Esophagus squamous epithelium (tissue), 4 donors: ENCODE measurements at regions not wholly inside any gene's neighbourhood (a gene's known extent, or its start where the extent isn't known, plus 50 kb on each side); places are given as distances from the start of the nearest gene placed in this dataset.

Experiments used
- POLR2A ChIP-seq, 4 donors: fragments of 450-650 bp; IDR thresholded peaks; one replicate each; pipeline ENCODE4 v1.6.1; 2017; ENCODE audit warnings: antibody characterized with exemption in 4 of 4, mild to moderate bottlenecking in 4 of 4, moderate library complexity in 3 of 4
- TF ChIP-seq, protein P1 (sequence below), 6 experiments: fragments of 450-650 bp in 4 of 6; fragments of 200-600 bp in 2 of 6; sonication (generic) in 2 of 6; IDR thresholded peaks; one replicate each; pipeline ENCODE4 v1.5.1; 2016 to 2019; ENCODE audit warnings: antibody characterized with exemption in 6 of 6, mild to moderate bottlenecking in 4 of 6, moderate library complexity in 4 of 6

DNA sequence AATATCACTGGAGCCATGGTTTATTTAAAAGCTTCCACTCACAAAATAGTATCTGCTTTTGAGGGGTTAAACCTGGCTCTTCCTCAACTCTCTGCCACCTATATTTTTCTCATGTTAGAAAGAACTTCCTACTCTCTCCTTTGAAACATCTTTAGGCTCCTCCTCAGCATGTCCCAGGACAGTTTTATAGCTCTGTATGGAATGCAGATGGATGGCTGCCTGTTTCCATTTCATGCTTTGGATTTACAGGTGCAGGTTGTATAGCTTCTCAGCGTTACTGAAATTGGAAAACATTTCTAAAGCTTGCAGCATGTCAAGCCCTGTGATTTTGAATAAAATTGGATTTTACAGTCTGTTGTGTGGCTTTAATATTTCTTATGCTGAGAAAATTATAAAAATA, 314.0 kb downstream of the NDFIP2 start:
- TF ChIP-seq, protein P1, sequence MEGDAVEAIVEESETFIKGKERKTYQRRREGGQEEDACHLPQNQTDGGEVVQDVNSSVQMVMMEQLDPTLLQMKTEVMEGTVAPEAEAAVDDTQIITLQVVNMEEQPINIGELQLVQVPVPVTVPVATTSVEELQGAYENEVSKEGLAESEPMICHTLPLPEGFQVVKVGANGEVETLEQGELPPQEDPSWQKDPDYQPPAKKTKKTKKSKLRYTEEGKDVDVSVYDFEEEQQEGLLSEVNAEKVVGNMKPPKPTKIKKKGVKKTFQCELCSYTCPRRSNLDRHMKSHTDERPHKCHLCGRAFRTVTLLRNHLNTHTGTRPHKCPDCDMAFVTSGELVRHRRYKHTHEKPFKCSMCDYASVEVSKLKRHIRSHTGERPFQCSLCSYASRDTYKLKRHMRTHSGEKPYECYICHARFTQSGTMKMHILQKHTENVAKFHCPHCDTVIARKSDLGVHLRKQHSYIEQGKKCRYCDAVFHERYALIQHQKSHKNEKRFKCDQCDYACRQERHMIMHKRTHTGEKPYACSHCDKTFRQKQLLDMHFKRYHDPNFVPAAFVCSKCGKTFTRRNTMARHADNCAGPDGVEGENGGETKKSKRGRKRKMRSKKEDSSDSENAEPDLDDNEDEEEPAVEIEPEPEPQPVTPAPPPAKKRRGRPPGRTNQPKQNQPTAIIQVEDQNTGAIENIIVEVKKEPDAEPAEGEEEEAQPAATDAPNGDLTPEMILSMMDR (IDR thresholded peaks at IDR 0.05): no peak
- no peak for TF ChIP-seq POLR2A (IDR thresholded peaks at IDR 0.05)
